Endothelial cell (in vitro differentiated cells): ENCODE measurements at regions not wholly inside any gene's neighbourhood (a gene's known extent, or its start where the extent isn't known, plus 50 kb on each side); places are given as distances from the start of the nearest gene placed in this dataset.

ENCODE experiments used
- DNase-seq: peaks from one replicate; pipeline ENCODE4 v3.0.0; 2021; ENCODE audit warnings: low spot score
- H3K27ac Mint-ChIP-seq: one replicate; pipeline ENCODE4 v1.8.0; 2021; ENCODE audit warnings: mixed read lengths, inconsistent platforms; ENCODE audit not compliant: unreplicated experiment
- H3K27me3 Mint-ChIP-seq: one replicate; pipeline ENCODE4 v1.8.0; 2021; ENCODE audit warnings: mild to moderate bottlenecking, moderate library complexity, mixed read lengths, inconsistent platforms; ENCODE audit not compliant: unreplicated experiment
- H3K36me3 Mint-ChIP-seq: one replicate; pipeline ENCODE4 v1.8.0; 2021; ENCODE audit warnings: mild to moderate bottlenecking, low read depth, mixed read lengths, inconsistent platforms; ENCODE audit not compliant: unreplicated experiment
- H3K4me1 Mint-ChIP-seq: one replicate; pipeline ENCODE4 v1.8.0; 2021; ENCODE audit warnings: mild to moderate bottlenecking, mixed read lengths, inconsistent platforms; ENCODE audit not compliant: unreplicated experiment
- H3K4me3 Mint-ChIP-seq: one replicate; pipeline ENCODE4 v1.8.0; 2021; ENCODE audit warnings: mild to moderate bottlenecking, mixed read lengths, inconsistent platforms; ENCODE audit not compliant: unreplicated experiment
- H3K9me3 Mint-ChIP-seq: one replicate; pipeline ENCODE4 v1.8.0; 2021; ENCODE audit warnings: mixed read lengths, inconsistent platforms; ENCODE audit not compliant: unreplicated experiment
- CTCF ChIP-seq: fragments of 200-600 bp; sonication (generic); IDR thresholded peaks from one replicate; pipeline ENCODE4 v1.5.0; 2021; ENCODE audit warnings: antibody characterized with exemption; ENCODE audit not compliant: unreplicated experiment

- no peak overlapping the region for H3K27ac Mint-ChIP-seq
- no peak for DNase-seq
- H3K9me3 Mint-ChIP-seq, result no peaks in the 10 kb centered on the region
- peaks cover 6% of the 10 kb centered on the region for H3K27me3 Mint-ChIP-seq
- TF ChIP-seq CTCF, result no peak
- H3K4me1 Mint-ChIP-seq, result no peaks in the 10 kb centered on the region
- H3K36me3 Mint-ChIP-seq, result peaks cover 5% of the 10 kb centered on the region
- no peak overlapping the region for H3K4me3 Mint-ChIP-seq
Measured at GRCh38 chr6:170035044-170035443, 255.8 kb downstream of the DLL1 start.

GRCh38 chr6:170034294-170034693 lies 256.6 kb downstream of the DLL1 start:
- DNase-seq, result no peak
- no peak overlapping the region for H3K4me3 Mint-ChIP-seq
- H3K4me1 Mint-ChIP-seq, result no peaks in the 10 kb centered on the region
- TF ChIP-seq CTCF, result no peak
- no peaks in the 10 kb centered on the region for H3K9me3 Mint-ChIP-seq
- peaks cover 5% of the 10 kb centered on the region for H3K36me3 Mint-ChIP-seq
- no peak overlapping the region for H3K27ac Mint-ChIP-seq
- H3K27me3 Mint-ChIP-seq, result peaks cover 6% of the 10 kb centered on the region

GRCh38 chr6:170033666-170034065 lies 257.2 kb downstream of the DLL1 start:
- Mint-ChIP-seq H3K4me1 (no peaks in the 10 kb centered on the region), H3K27me3 (peaks cover 6% of the 10 kb centered on the region), H3K27ac (no peak overlapping the region), H3K4me3 (no peak overlapping the region), H3K36me3 (peaks cover 5% of the 10 kb centered on the region), H3K9me3 (no peaks in the 10 kb centered on the region)
- no peak for TF ChIP-seq CTCF
- no peak for DNase-seq

- Mint-ChIP-seq H3K4me3 (no peak overlapping the region), H3K27ac (no peak overlapping the region), H3K4me1 (no peaks in the 10 kb centered on the region), H3K9me3 (no peaks in the 10 kb centered on the region), H3K36me3 (peaks cover 5% of the 10 kb centered on the region), H3K27me3 (peaks cover 8% of the 10 kb centered on the region)
- no peak for DNase-seq
- no peak for TF ChIP-seq CTCF
Measured at GRCh38 chr6:170032706-170033309, 258.1 kb downstream of the DLL1 start.

- H3K27ac Mint-ChIP-seq, result no peak overlapping the region
- H3K9me3 Mint-ChIP-seq, result no peaks in the 10 kb centered on the region
- peaks cover 6% of the 10 kb centered on the region for H3K27me3 Mint-ChIP-seq
- peaks cover 9% of the 10 kb centered on the region for H3K36me3 Mint-ChIP-seq
- TF ChIP-seq CTCF, result no peak
- no peak overlapping the region for H3K4me3 Mint-ChIP-seq
- no peaks in the 10 kb centered on the region for H3K4me1 Mint-ChIP-seq
- DNase-seq, result no peak
Measured at GRCh38 chr6:170032197-170032596, 258.7 kb downstream of the DLL1 start.
